Hematopoietic multipotent progenitor cell treated with erythropoietin and hydrocortisone succinate and interleukin-3 and kit ligand, for 4 days (in vitro differentiated cells): ENCODE measurements at regions not wholly inside any gene's neighbourhood (a gene's known extent, or its start where the extent isn't known, plus 50 kb on each side); places are given as distances from the start of the nearest gene placed in this dataset.

Source experiments
- DNase-seq: peaks from one replicate; pipeline ENCODE4 v3.0.0-alpha.2; 2015

DNA sequence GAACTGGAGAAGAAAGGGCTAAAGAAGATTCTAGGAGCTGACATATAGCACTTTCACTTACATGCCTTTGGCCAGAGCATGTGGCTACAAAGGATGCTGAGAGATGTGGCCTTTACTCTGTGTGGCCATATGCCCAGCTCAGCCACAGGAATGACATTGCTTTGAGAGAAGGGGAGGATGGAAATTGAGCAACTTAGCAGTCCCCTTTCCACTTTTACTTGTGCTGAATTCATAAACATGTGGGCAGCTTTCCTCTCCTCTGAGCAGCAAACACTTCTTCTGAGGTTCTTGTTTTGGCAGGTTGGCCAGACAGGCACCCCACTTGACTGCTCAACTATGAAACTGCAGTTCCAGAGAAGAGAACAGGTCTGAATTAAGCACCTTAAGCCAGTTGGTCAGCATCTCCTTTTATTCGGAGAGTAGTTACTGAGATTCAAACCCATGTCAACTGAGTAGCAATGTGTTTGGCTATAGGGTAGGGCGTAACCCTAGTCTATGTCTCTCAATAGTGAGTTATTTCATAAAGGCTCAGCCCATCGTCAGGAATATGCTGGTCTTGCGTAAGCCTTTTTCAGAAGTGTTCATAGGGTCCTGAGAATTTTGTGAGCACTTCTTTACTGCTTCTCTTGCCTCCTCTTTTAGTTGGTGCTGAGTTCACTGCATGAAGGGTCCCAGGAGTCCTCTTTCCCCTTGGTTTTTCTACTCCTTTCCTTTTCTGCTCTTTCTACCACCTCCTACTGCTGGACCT lies 134.5 kb downstream of the PALM2AKAP2 start:
- DNase-seq = no peak

DNA sequence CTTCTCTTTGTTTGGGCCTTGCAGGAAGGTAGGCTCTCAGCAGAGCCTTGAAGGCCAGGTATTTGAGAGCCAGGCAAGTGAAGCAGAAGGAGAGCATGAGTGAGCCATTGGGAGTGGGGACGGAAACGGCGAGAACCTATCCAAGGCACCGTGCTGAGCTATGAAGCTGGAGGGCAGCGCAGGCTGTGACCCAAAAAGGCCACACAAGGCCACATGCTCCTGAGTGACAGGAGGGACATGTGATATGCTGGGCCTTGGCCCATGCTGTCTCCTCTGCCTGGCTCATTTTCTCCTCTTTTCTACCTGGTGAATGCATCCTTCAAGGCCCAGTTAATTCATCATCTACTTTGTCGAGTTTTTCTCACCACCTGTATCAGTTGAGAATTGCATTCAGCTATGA lies 136.3 kb downstream of the PALM2AKAP2 start:
- DNase-seq = no peak

- DNase-seq = no peak
These were observed 138.6 kb downstream of the PALM2AKAP2 start for GRCh38 chr9:109918339-109919163.

GRCh38 chr9:109919736-109920408 lies 139.9 kb downstream of the PALM2AKAP2 start:
- no peak for DNase-seq

GRCh38 chr9:109922617-109923470 lies 142.8 kb downstream of the PALM2AKAP2 start:
- DNase-seq = no peak

DNA sequence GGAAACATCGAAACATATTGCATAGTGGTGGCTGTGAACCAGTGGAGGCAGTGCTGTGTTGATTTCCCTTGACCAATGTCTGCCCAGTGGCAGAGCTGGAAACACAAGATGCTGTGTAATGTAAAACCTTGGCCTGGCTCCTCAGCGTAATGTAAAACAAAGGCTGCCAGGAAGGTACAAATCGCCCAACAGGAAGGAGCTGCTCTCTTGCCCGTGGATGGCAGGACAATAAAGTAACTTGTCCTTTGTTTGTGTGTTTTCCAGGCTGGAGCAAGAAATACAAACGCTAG lies 143.4 kb downstream of the PALM2AKAP2 start:
- DNase-seq = no peak

- no peak for DNase-seq
These were observed 143.8 kb downstream of the PALM2AKAP2 start for GRCh38 chr9:109923806-109924205.

DNA sequence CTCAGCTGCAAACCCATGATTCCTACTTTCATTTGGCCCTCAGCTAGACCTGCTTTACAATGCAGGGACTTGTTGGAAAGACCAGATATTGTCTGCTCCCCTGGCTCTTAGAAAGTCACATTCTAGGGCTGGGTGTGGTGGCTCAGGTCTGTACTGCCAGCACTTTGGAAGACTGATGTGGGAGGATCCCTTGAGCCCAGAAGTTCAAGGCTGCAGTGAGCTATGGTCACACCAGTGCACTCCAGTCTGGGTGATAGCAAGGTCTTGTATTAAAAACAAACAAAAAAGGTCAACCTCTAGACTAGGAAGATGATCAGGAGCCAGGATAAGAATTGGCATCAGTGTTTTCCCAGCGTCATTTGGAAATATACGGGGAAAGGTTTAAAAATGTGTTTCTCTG lies 145.8 kb downstream of the PALM2AKAP2 start:
- DNase-seq = no peak

DNA sequence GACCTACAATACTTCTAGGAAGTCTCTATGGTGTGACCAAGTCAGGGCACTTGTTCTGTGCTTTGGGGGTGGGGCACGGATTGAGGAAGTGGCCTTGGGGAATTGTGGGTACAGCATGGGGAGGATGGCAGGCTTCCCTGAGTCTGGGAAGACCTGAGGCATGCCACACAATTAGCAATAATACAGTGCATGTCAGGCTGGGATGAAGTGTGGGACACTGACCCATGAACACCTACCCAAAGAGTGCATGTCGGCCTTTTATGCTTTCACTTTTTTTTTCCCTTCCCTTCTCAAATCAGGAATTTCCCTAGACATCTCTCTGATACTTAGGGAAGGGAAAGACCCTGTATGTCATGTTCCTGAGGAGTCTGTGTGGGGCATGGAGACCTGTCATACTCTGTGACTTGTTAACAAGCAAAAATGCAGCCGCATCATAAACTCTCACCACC lies 146.4 kb downstream of the PALM2AKAP2 start:
- DNase-seq = peak; percentile 26

- DNase-seq = no peak
These were observed 151.6 kb downstream of the PALM2AKAP2 start for GRCh38 chr9:109931623-109932022.

- no peak for DNase-seq
These were observed 154.3 kb downstream of the PALM2AKAP2 start for GRCh38 chr9:109934136-109934856.

- DNase-seq = no peak
These were observed 154.8 kb downstream of the PALM2AKAP2 start for GRCh38 chr9:109934857-109935215.

DNA sequence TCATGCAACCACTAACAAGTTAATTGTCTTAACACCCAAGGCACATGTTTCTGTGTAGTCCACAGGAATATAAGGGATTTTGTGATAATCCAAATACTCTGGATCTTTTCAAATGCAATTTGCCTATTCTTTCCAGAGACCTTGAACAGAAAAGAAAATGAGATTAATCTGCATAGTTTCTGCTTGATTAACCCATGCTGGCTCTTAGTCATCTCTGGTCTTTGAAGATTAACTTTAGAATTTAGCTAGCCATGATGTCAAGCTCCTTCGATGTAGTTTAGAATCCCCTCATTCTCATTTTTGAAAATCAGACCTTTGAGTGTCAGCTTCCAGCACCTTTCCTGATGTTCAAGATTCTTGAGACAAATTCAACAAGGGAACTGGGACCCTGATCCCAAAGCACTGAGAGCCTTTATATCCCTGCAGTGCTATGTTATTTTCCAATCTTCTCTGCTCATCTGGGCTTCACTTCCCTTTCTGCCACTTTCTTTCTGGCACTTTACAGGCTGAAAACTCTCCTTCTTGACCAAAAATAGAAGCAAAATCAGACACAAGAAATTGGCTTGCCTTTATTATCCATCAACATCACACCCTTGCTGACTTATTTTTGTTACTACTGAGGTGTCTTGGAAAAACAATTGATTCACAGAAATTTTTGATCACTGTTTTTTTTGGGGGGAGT lies 155.5 kb downstream of the PALM2AKAP2 start:
- no peak for DNase-seq

DNA sequence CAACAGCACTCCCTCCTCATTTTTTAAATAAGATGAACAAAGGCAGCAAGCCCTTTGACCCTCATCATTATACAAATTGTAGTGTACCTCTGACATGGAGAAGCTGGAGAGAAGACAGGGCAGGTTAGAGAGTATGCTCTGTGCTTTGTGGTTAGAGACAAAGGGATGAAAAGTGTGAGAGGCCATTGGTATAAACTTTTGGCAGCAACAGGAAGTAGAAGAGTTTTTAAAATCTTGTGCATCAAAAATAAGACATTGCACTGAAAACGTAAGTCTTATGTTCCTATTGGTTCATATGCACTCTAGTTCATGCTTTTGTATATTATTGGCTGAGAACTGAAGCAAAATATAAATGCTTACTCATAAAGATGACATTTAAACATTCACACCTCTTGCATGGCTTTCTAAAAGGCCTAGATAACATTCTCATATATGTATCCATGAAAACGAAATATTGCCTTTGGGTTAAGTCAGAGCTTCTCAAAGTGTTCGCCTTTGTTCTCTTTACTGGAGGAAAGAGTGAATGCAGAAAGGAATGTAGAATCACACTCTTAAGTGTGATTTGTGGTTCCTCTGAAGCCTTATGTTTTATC lies 158.0 kb downstream of the PALM2AKAP2 start:
- DNase-seq = no peak

DNA sequence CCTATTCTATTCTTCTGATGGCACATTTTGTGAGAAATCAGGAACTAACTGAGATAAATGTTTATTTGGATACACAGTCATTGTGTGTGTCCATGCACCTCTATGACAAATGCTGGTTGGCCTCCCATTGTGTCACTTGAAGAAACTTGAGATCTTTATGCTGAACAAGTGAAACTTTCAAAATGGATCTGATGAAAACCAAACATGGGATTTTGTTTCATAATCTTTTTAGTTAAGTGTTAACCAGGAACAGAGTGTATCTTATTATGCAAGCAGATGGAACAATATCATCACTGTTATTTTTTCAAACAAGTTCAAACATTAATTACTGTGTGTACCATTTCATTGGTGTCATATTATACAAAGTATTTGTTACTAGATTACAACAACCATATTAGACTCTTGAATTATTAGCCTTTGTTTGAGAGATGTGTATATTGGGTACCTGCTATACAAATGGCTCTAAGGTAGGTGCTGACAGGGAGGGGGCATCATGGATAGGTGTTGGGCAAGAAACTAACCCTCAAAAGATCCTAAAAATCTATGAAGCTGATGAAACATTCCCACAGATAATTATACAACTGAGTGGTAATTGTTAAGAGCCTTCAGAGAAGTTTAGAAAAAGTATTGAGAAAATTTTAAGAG lies 159.8 kb downstream of the PALM2AKAP2 start:
- DNase-seq = no peak

DNA sequence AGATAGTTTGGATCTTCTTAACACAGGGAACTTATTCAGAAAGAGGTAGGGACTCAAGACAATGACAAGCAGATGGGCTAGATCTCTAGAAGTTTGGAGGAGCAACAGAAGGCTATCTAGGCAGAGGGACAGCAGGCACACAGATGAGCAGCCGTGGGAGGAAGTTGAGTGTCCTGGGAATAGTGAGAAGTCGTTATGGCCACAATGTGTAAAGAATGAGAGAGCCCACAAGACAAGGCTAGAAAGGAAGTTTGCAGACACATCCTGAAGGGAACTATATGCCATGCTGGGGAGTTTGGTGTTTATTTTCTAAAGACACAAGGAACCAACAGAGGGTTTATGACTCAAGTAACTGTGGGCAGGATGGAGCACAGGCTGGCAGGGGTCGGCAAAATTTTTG lies 160.6 kb downstream of the PALM2AKAP2 start:
- no peak for DNase-seq

DNA sequence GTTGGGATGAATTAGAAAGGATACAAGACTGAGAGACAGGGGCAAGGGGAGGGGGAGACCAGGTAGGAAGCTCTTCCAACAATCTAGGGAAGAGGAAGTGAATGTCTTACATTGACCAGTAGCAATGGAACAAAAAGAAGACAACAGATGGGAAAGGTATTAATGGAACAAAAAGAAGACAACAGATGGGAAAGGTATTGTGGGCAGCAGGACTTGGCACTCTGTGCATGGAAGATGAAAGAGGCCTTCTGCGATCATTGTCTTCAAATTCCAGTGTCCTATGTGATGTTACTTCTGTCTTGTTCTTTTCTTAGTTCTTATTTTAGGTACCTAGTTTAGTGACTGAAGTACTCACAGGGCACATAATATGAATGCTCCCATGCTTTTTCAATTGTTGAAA lies 161.8 kb downstream of the PALM2AKAP2 start:
- no peak for DNase-seq

DNA sequence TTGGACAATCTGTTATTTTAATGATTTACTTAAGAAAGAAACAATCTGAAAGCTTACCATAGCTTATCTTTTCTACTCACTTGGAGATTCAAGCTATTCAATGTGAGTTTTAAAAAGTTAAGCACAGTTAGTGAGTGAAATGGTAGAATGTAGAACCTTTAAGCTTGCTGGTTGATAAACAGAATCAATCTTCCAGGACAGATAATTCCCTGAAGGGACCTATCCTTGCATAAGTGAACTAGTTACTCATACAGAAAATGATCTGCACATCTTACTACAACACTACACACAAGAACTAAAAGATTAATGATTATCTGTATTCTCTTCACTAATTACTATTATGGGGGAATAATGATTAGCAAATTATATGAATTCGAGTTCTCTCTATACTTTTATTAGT lies 165.6 kb downstream of the PALM2AKAP2 start:
- no peak for DNase-seq

- no peak for DNase-seq
These were observed 168.5 kb downstream of the PALM2AKAP2 start for GRCh38 chr9:109948453-109948852.

GRCh38 chr9:109950710-109951443 lies 170.9 kb downstream of the PALM2AKAP2 start:
- DNase-seq = no peak
